GM12874 (cell line): ENCODE measurements at regions not wholly inside any gene's neighbourhood (a gene's known extent, or its start where the extent isn't known, plus 50 kb on each side); places are given as distances from the start of the nearest gene placed in this dataset.

Experiments
- CTCF ChIP-seq: IDR thresholded peaks from 2 replicates; pipeline ENCODE4 v1.5.1; 2011; ENCODE audit warnings: low read depth, mild to moderate bottlenecking, control low read depth, low read length, moderate library complexity; ENCODE audit not compliant: insufficient read depth

DNA sequence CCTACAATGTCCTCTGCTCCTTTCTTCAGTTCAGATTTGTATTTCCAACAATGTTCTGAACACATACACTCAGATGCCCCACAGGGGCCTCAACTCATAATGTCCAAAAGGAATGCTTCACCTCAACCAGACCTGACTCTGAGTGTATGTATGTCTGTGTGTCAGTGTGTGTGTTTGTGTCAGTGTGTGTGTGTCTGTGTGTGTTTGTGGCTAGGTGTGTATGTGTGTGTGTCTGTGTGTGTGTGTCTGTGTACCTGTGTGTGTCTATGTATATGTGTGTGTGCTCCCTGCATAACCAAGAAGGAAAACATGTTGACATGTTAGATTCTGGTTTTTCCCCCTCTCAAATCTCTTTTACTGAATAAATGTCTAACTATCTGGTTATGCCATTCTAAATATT lies 87.3 kb upstream of the PCSK1 start:
- TF ChIP-seq CTCF, result no peak

GRCh38 chr5:96522635-96523355 lies 89.7 kb upstream of the PCSK1 start:
- no peak for TF ChIP-seq CTCF

GRCh38 chr5:96527768-96528661 lies 95.0 kb upstream of the PCSK1 start:
- TF ChIP-seq CTCF, result no peak

GRCh38 chr5:96528826-96529474 lies 95.9 kb upstream of the PCSK1 start:
- no peak for TF ChIP-seq CTCF

GRCh38 chr5:96529559-96529958 lies 96.5 kb upstream of the PCSK1 start:
- TF ChIP-seq CTCF, result no peak

GRCh38 chr5:96530901-96531300 lies 97.9 kb upstream of the PCSK1 start:
- TF ChIP-seq CTCF, result no peak

GRCh38 chr5:96533371-96533770 lies 100.3 kb upstream of the PCSK1 start:
- no peak for TF ChIP-seq CTCF
